AG04450 (cell line): ENCODE measurements at regions not wholly inside any gene's neighbourhood (a gene's known extent, or its start where the extent isn't known, plus 50 kb on each side); places are given as distances from the start of the nearest gene placed in this dataset.

Source experiments
- CTCF ChIA-PET: fragments of 300-600, 350-600 bp; formaldehyde crosslinking; extraction: SDS; loops from one replicate; lab custom pipeline; 2022; ENCODE audit warnings: antibody characterized with exemption, inconsistent platforms; lab: Charles Lee
- POLR2A ChIA-PET: fragments of 350-600 bp; formaldehyde crosslinking; extraction: SDS; loops from one replicate; lab custom pipeline; 2021; ENCODE audit warnings: antibody characterized with exemption, inconsistent platforms; lab: Yijun Ruan, JAX
- DNase-seq: peaks from one replicate; pipeline ENCODE4 v3.0.0-alpha.2; 2011; ENCODE audit warnings: low read depth, low spot score
- H3K27ac ChIP-seq: one replicate; pipeline ENCODE4 v1.5.1; 2012; ENCODE audit warnings: low read depth, low read length, control low read depth
- H3K27me3 ChIP-seq: one replicate; pipeline ENCODE4 v1.6.0; 2012; ENCODE audit warnings: low read length; ENCODE audit not compliant: control insufficient read depth, insufficient read depth
- H3K4me3 ChIP-seq: 2 replicates; pipeline ENCODE4 v1.5.1; 2011; ENCODE audit warnings: mild to moderate bottlenecking, low read depth, low read length, control low read depth
- H3K9me3 ChIP-seq: 2 replicates; pipeline ENCODE4 v1.5.1; 2012; ENCODE audit warnings: low read length; ENCODE audit not compliant: control insufficient read depth, insufficient read depth
- TF ChIP-seq, protein P1 (sequence below): IDR thresholded peaks from 2 replicates; pipeline ENCODE4 v1.5.1; 2011; ENCODE audit warnings: low read depth, low read length, control low read depth, inconsistent platforms

DNA sequence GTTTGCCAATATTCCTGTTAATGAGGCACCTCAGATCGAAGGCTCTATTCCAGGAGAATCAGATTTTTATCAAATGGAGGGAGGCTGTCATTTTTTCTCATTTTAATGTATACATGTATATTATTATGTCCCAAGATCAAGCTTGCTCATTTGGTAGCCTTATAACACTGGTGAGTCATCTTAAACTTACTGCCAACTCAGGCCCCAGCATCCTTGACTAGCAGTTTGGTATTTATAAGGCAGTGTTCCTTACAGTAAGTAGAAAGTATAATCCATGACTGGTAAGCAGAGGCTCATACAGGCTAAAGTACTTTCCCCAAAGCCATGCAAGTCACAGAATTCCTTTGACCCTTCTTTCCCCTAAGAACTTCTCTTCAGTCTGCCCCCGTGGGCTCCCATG lies 90.7 kb upstream of the NR3C1 start:
- peak; percentile 72 for DNase-seq
- Histone ChIP-seq H3K9me3 (no peaks in the 10 kb centered on the region), H3K27ac (peak overlapping the region; percentile 4), H3K4me3 (no peak overlapping the region), H3K27me3 (no peaks in the 10 kb centered on the region)
- CTCF ChIA-PET = no interaction called here
- POLR2A ChIA-PET = interaction anchor here (0.6 to 2.2 kb wide), 2 partner anchors 21 to 90 kb away, joined by 4 to 5 read pairs; no protein-coding TSS in a partner anchor
- TF ChIP-seq, protein P1, sequence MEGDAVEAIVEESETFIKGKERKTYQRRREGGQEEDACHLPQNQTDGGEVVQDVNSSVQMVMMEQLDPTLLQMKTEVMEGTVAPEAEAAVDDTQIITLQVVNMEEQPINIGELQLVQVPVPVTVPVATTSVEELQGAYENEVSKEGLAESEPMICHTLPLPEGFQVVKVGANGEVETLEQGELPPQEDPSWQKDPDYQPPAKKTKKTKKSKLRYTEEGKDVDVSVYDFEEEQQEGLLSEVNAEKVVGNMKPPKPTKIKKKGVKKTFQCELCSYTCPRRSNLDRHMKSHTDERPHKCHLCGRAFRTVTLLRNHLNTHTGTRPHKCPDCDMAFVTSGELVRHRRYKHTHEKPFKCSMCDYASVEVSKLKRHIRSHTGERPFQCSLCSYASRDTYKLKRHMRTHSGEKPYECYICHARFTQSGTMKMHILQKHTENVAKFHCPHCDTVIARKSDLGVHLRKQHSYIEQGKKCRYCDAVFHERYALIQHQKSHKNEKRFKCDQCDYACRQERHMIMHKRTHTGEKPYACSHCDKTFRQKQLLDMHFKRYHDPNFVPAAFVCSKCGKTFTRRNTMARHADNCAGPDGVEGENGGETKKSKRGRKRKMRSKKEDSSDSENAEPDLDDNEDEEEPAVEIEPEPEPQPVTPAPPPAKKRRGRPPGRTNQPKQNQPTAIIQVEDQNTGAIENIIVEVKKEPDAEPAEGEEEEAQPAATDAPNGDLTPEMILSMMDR = no peak

DNA sequence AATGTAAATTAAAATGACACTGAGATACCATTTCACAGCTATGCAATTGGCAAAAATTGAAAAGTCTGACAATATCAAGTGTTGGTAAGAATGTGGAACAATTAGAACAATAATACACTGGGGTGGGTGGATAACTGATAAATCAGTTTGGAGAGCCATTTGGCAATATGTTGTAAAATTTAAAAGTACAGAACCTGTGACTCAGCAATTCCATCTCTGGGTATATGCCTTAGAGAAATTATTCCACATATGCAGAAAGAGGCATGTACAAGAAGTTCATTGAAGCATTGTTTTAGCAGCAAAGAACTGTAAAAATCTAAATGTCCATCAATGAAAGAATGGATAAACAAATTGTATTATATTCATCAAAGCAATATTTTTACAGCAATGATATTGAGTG lies 89.3 kb upstream of the NR3C1 start:
- H3K27ac ChIP-seq = no peak overlapping the region
- no peak overlapping the region for H3K4me3 ChIP-seq
- CTCF ChIA-PET = no interaction called here
- DNase-seq = no peak
- H3K9me3 ChIP-seq = no peaks in the 10 kb centered on the region
- TF ChIP-seq, protein P1 = no peak
- POLR2A ChIA-PET = no interaction called here
- H3K27me3 ChIP-seq = no peaks in the 10 kb centered on the region

DNA sequence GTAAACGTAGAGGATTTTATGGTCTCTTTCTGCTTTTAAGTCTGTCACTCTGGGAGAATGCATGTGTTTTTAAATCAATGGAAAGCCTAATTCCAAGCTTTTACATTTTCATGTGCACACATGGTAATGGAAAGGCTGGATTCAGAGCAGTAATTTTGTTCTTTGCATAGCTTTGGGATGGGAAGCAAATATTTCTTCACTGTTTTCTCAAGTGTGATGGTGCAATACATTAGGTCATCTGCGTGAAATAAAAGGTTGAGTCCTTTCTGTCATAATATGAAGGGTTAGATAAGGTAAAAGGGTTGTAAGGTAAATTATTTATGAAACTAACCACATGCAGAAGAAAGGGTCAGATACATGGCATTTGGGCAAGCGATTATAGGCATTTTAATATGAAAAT lies 88.2 kb upstream of the NR3C1 start:
- H3K9me3 ChIP-seq = no peaks in the 10 kb centered on the region
- no peak overlapping the region for H3K27ac ChIP-seq
- H3K4me3 ChIP-seq = no peak overlapping the region
- H3K27me3 ChIP-seq = no peaks in the 10 kb centered on the region
- TF ChIP-seq, protein P1 = no peak
- POLR2A ChIA-PET = no interaction called here
- no peak for DNase-seq
- CTCF ChIA-PET = no interaction called here

DNA sequence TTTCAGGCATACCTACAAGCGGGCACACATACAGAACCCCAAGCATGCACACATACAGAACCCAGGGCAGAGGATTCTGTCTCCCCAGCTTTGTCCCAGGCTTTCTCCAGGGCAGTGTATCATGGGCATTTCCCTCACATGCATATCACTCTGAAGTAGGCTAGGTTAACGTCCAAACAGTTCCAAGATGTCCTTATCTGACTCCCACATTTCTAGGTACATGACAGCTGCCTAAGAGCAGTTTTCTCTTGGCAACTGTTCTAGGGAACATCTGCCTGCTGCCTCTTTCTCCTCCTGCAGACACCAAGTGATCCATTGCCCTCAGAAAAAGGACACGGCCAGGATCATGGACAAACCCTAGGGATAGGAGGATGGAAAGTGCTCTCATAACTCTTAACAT lies 84.9 kb upstream of the NR3C1 start:
- no peak for DNase-seq
- CTCF ChIA-PET = interaction anchor here (0.5 kb wide), 1 partner anchor 85 kb away, joined by 4 read pairs; the partner anchor contains the start of gene NR3C1
- Histone ChIP-seq H3K9me3 (no peaks in the 10 kb centered on the region), H3K27ac (no peak overlapping the region), H3K27me3 (no peaks in the 10 kb centered on the region), H3K4me3 (no peak overlapping the region)
- TF ChIP-seq, protein P1 = no peak
- POLR2A ChIA-PET = no interaction called here

DNA sequence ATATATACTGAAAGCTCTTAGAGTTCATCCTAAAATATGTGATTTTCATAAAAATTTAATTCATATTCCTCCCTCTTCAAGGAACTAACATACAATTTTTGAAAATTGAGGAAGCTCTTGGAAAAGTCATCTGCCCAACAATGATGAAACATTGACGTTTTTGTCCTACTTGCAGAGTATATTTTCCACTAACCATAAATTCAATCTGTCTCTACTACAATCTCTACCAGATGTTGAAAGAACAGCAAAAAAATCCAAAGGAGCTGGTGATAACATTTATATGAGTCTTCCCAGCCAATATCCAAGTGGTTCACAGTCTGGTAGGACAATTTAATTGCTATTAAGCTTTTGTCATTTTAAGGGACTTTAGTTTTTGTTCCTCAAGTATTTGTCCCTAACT lies 81.1 kb upstream of the NR3C1 start:
- Histone ChIP-seq H3K27ac (no peak overlapping the region), H3K27me3 (no peaks in the 10 kb centered on the region), H3K4me3 (no peak overlapping the region), H3K9me3 (no peaks in the 10 kb centered on the region)
- POLR2A ChIA-PET = no interaction called here
- CTCF ChIA-PET = no interaction called here
- TF ChIP-seq, protein P1 = no peak
- no peak for DNase-seq
